Duodenal mucosa (tissue), 2 donors: ENCODE measurements at regions not wholly inside any gene's neighbourhood (a gene's known extent, or its start where the extent isn't known, plus 50 kb on each side); places are given as distances from the start of the nearest gene placed in this dataset.
"Not testable (repeated sequence)": the region's sequence is repeated elsewhere in the genome, so short reads cannot be mapped to it uniquely, and the experiment has no call there.

ENCODE experiments used
- H3K27ac ChIP-seq: one replicate; pipeline ENCODE4 v1.7.0; 2013; ENCODE audit warnings: low read depth, low read length
- H3K27me3 ChIP-seq, 2 donors: one replicate each; pipeline ENCODE4 v1.7.0; 2013; ENCODE audit warnings: low read length in 2 of 2, control low read depth in 1 of 2; ENCODE audit not compliant: insufficient read depth in 2 of 2, control insufficient read depth in 1 of 2
- H3K36me3 ChIP-seq, 2 donors: one replicate each; pipeline ENCODE4 v1.7.0; 2013; ENCODE audit warnings: low read length in 2 of 2, control low read depth in 1 of 2; ENCODE audit not compliant: insufficient read depth in 2 of 2, control insufficient read depth in 1 of 2
- H3K4me1 ChIP-seq, 2 donors: one replicate each; pipeline ENCODE4 v1.7.0; 2013; ENCODE audit warnings: low read length in 2 of 2, control low read depth in 1 of 2; ENCODE audit not compliant: insufficient read depth in 2 of 2, control insufficient read depth in 1 of 2
- H3K4me3 ChIP-seq, 2 donors: one replicate each; pipeline ENCODE4 v1.7.0; 2013; ENCODE audit warnings: low read length in 2 of 2, low read depth in 1 of 2
- H3K9ac ChIP-seq, 2 donors: one replicate each; pipeline ENCODE4 v1.7.0; 2013; ENCODE audit warnings: low read length in 2 of 2, low read depth in 1 of 2
- H3K9me3 ChIP-seq, 2 donors: one replicate each; pipeline ENCODE4 v1.7.0; 2013; ENCODE audit warnings: low read length in 2 of 2, control low read depth in 1 of 2; ENCODE audit not compliant: control insufficient read depth in 1 of 2

DNA sequence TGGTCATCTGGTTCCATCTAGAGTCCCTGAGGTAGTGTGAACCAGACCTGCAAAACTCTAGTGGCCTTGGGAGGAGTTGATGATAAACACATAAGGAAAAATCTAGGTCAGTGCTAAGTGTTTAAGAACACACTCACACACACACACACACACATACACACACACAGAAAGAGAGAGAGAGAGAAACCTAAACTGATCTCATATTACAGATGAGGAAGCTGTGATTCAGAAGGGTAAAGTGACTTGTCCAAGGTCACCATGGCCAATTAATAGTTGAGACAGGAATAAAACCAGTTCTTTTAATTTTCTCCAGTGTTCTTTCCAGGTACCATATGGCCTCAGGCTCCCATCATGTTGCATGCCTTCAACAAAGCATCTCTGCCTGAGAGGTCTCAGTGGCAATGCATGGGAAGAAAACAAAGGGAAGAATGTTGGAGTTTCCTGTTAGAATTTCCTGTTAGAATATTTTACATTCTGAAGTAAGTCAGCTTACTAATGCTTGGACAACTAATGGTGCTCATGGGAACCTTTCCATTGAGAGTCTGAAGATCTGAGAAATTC is 77.3 kb upstream of the TSPAN2 start:
- Histone ChIP-seq H3K4me1 (no peaks in the 10 kb centered on the region), H3K27ac (no peak overlapping the region), H3K4me3 (no peak overlapping the region), H3K9me3 (no peaks in the 10 kb centered on the region), H3K27me3 (peaks cover 0 to 2% of the 10 kb centered on the region in 2 donors), H3K36me3 (no peaks in the 10 kb centered on the region), H3K9ac (no peak overlapping the region)

- Histone ChIP-seq H3K4me1 (no peaks in the 10 kb centered on the region), H3K4me3 (no peak overlapping the region), H3K27me3 (peaks cover 0 to under 1% of the 10 kb centered on the region in 2 donors), H3K27ac (no peak overlapping the region), H3K9me3 (no peaks in the 10 kb centered on the region), H3K9ac (no peak overlapping the region), H3K36me3 (no peaks in the 10 kb centered on the region)
Measured at GRCh38 chr1:115165776-115166175, 76.5 kb upstream of the TSPAN2 start.

DNA sequence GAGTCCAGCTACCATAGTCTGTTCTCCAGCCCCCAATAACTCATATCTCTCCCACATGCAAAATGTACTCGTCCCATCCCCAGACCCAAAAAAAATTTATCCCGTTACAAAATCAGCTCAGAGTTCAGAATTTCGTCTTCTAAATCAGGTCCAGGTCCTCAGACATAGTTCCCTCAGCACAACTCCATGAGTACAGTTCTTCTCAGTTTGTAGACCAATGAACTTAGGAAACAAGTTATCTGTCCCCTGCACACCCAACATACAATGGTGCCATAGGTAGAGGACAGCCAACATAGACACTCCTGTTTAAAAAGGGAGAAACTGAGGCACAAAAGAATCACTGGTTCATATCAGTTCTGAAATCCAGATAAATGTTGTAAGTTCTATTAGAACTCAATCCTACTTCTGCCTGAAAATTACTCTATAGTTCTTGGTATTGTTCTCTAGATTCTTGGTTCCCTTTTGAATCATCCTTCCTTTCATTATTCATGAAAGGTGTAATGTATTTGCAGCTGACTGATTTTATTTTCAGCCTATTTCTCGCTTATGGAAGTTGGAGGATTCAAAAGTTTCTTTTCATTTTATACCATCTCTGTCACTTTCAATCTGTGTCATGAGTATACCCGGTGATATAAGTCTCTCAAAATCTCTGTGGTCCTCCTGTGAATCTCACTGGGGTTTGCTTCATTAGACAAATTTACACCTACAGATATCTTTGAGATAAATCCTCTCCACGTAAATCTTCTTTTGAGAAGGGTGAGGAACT is 75.8 kb upstream of the TSPAN2 start:
- H3K27ac ChIP-seq = no peak overlapping the region
- H3K36me3 ChIP-seq = no peaks in the 10 kb centered on the region
- no peak overlapping the region for H3K4me3 ChIP-seq
- no peak overlapping the region for H3K9ac ChIP-seq
- no peaks in the 10 kb centered on the region for H3K27me3 ChIP-seq
- H3K9me3 ChIP-seq = no peaks in the 10 kb centered on the region
- no peaks in the 10 kb centered on the region for H3K4me1 ChIP-seq

GRCh38 chr1:115164484-115164883 is 75.2 kb upstream of the TSPAN2 start:
- H3K36me3 ChIP-seq = no peaks in the 10 kb centered on the region
- no peak overlapping the region for H3K4me3 ChIP-seq
- no peaks in the 10 kb centered on the region for H3K27me3 ChIP-seq
- no peaks in the 10 kb centered on the region for H3K4me1 ChIP-seq
- no peak overlapping the region for H3K27ac ChIP-seq
- H3K9me3 ChIP-seq = no peaks in the 10 kb centered on the region
- H3K9ac ChIP-seq = no peak overlapping the region

DNA sequence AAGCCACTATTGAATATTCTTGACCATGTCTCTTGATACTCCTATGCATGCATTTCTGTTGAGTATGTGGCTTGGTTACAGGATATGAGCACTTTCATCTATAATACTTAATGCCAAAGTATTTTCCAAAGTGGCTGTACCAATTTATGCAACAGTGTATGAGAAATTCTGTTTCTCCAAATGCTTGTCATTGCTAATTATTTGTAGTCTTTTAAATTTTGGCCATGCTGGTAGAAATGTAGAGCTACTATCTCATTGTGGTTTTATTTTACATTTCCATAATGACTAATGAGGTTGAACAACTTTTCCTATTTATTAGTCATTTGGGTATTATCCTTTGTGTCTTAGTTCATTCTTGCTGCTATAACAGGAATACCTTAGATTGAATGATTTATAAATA is 71.4 kb upstream of the TSPAN2 start:
- Histone ChIP-seq H3K9ac (no peak overlapping the region), H3K4me1 (no peaks in the 10 kb centered on the region), H3K27ac (no peak overlapping the region), H3K36me3 (no peaks in the 10 kb centered on the region), H3K4me3 (no peak overlapping the region), H3K9me3 (no peaks in the 10 kb centered on the region), H3K27me3 (no peaks in the 10 kb centered on the region)

GRCh38 chr1:115159958-115160357 is 70.7 kb upstream of the TSPAN2 start:
- Histone ChIP-seq H3K4me1 (no peaks in the 10 kb centered on the region), H3K9me3 (no peaks in the 10 kb centered on the region), H3K36me3 (no peaks in the 10 kb centered on the region), H3K9ac (no peak overlapping the region), H3K27me3 (no peaks in the 10 kb centered on the region), H3K4me3 (no peak overlapping the region), H3K27ac (no peak overlapping the region)

GRCh38 chr1:115158181-115158580 is 68.9 kb upstream of the TSPAN2 start:
- no peak overlapping the region for H3K27ac ChIP-seq
- H3K9ac ChIP-seq = no peak overlapping the region
- no peaks in the 10 kb centered on the region for H3K36me3 ChIP-seq
- no peak overlapping the region for H3K4me3 ChIP-seq
- H3K9me3 ChIP-seq = no peaks in the 10 kb centered on the region
- no peaks in the 10 kb centered on the region for H3K4me1 ChIP-seq
- H3K27me3 ChIP-seq = no peaks in the 10 kb centered on the region

- no peak overlapping the region for H3K4me3 ChIP-seq
- H3K27ac ChIP-seq = no peak overlapping the region
- no peak overlapping the region for H3K9ac ChIP-seq
- H3K9me3 ChIP-seq = no peaks in the 10 kb centered on the region
- H3K4me1 ChIP-seq = no peaks in the 10 kb centered on the region
- H3K36me3 ChIP-seq = no peaks in the 10 kb centered on the region
- no peaks in the 10 kb centered on the region for H3K27me3 ChIP-seq
Measured at GRCh38 chr1:115156826-115157468, 67.6 kb upstream of the TSPAN2 start.

DNA sequence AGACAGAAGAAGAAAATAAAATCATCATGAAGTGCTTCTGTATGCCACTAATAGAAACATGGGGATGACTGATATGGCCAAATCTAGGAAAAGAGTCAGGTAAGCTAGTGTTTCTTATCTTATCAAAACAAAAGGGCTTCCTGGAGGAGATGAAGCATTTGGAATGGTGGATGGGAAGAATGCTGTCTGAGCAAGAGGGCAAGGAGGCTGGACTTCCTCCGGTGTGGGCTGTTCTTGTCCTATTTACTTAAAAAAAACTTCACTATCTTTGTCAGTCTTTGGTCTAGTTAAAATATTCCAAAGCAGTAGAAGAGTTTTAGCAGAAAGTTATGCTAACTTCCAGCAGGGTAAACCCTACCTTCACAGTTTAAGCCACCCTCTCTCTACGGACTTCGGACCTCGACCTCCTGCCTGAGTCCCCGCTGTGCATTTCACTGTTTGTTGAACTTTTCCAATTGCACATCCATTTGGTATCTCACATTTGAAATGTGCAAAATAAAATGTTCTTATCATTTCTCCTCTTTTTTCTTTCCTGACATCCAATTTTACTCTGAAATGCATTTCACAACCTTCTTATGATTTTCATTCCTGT is 64.8 kb upstream of the TSPAN2 start:
- Histone ChIP-seq H3K9ac (no peak overlapping the region), H3K27me3 (no peaks in the 10 kb centered on the region), H3K36me3 (no peaks in the 10 kb centered on the region), H3K4me3 (no peak overlapping the region), H3K27ac (no peak overlapping the region), H3K4me1 (no peaks in the 10 kb centered on the region), H3K9me3 (no peaks in the 10 kb centered on the region)

DNA sequence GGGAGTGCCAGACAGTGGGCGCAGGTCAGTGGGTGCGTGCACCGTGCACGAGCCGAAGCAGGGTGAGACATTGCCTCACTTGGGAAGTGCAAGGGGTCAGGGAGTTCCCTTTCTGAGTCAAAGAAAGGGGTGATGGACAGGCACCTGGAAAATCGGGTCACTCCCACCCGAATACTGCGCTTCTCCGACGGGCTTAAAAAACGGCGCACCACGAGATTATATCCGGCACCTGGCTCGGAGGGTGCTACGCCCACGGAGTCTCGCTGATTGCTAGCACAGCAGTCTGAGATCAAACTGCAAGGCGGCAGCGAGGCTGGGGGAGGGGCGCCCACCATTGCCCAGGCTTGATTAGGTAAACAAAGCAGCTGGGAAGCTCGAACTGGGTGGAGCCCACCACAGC is 58.6 kb upstream of the TSPAN2 start:
- H3K4me3 ChIP-seq, H3K9me3 ChIP-seq, H3K9ac ChIP-seq, H3K36me3 ChIP-seq, H3K27ac ChIP-seq, H3K27me3 ChIP-seq, H3K4me1 ChIP-seq: not testable (repeated sequence)
